SK-N-SH treated with all-trans-retinoic acid at 6 μM for 48 hours (cell line): ENCODE measurements at regions not wholly inside any gene's neighbourhood (a gene's known extent, or its start where the extent isn't known, plus 50 kb on each side); places are given as distances from the start of the nearest gene placed in this dataset.

Experiments used
- ARNTL ChIP-seq: fragments of 450-650 bp; formaldehyde crosslinking; IDR thresholded peaks from 2 replicates; pipeline ENCODE4 v1.5.0; 2020; ENCODE audit warnings: low read depth, mild to moderate bottlenecking, moderate library complexity, borderline replicate concordance
- CSDC2 ChIP-seq: fragments of 250-450 bp; sonication (Bioruptor Pico); IDR thresholded peaks from 2 replicates; pipeline ENCODE4 v1.5.0; 2020; ENCODE audit warnings: mild to moderate bottlenecking, moderate library complexity
- ESRRG ChIP-seq: fragments of 250-450 bp; sonication (Bioruptor Pico); IDR thresholded peaks from 2 replicates; pipeline ENCODE4 v1.6.1; 2021; ENCODE audit warnings: mild to moderate bottlenecking
- OSR1 ChIP-seq: fragments of 250-450 bp; sonication (Bioruptor Pico); IDR thresholded peaks from 2 replicates; pipeline ENCODE4 v1.8.0; 2022; ENCODE audit warnings: moderate library complexity, mild to moderate bottlenecking, inconsistent platforms
- PPARA ChIP-seq: fragments of 250-450 bp; sonication (Bioruptor Pico); IDR thresholded peaks from 2 replicates; pipeline ENCODE4 v1.5.0; 2020; ENCODE audit warnings: mild to moderate bottlenecking, borderline replicate concordance
- RARB ChIP-seq: fragments of 250-450 bp; sonication (Bioruptor Pico); IDR thresholded peaks from 2 replicates; pipeline ENCODE4 v1.8.0; 2021; ENCODE audit warnings: mild to moderate bottlenecking, moderate library complexity
- SNAI2 ChIP-seq: fragments of 250-450 bp; sonication (Bioruptor Pico); IDR thresholded peaks from 2 replicates; pipeline ENCODE4 v1.5.0; 2020; ENCODE audit warnings: mild to moderate bottlenecking, moderate library complexity
- TCF4 ChIP-seq: fragments of 250-450 bp; sonication (Bioruptor Pico); IDR thresholded peaks from 2 replicates; pipeline ENCODE4 v1.8.0; 2021; ENCODE audit warnings: mild to moderate bottlenecking, moderate library complexity, borderline replicate concordance
- ZC3H10 ChIP-seq: fragments of 250-450 bp; sonication (Bioruptor Pico); IDR thresholded peaks from 2 replicates; pipeline ENCODE4 v1.5.1; 2021; ENCODE audit warnings: mild to moderate bottlenecking, moderate library complexity
- ZFP3 ChIP-seq: fragments of 250-450 bp; sonication (Bioruptor Pico); IDR thresholded peaks from 2 replicates; pipeline ENCODE4 v1.5.0; 2020; ENCODE audit warnings: mild to moderate bottlenecking, moderate library complexity
- TF ChIP-seq, protein P1 (sequence below): fragments of 250-450 bp; sonication (Bioruptor Pico); IDR thresholded peaks from 2 replicates; pipeline ENCODE4 v1.8.0; 2020; ENCODE audit warnings: mild to moderate bottlenecking, moderate library complexity, borderline replicate concordance
- TF ChIP-seq, protein P2 (sequence below): fragments of 250-450 bp; sonication (Bioruptor Pico); IDR thresholded peaks from 2 replicates; pipeline ENCODE4 v1.5.1; 2020; ENCODE audit warnings: low read depth, mild to moderate bottlenecking, moderate library complexity
- TF ChIP-seq, protein P3 (sequence below): fragments of 250-450 bp; sonication (Bioruptor Pico); IDR thresholded peaks from 2 replicates; pipeline ENCODE4 v1.5.0; 2020; ENCODE audit warnings: mild to moderate bottlenecking, moderate library complexity

DNA sequence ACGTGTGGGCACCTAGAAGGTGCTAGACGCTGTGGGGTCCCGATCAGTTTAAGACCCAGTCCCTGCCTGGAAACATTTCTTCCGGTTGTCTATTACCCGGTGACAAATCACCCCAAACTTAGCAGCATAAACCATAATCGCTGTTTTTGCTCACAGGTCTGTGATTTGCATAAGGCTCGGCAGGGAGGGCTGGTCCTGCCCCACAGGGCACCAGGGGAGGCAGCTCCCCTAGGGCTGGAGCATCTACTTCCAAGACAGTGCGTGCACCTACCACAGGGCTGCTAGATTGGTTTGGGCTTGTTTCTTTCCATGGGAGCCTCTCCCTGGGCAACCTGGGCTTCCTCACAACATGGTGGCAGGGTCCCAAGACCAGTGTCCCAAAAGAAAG, 214.5 kb upstream of the CIBAR2 start:
- TF ChIP-seq, protein P1, sequence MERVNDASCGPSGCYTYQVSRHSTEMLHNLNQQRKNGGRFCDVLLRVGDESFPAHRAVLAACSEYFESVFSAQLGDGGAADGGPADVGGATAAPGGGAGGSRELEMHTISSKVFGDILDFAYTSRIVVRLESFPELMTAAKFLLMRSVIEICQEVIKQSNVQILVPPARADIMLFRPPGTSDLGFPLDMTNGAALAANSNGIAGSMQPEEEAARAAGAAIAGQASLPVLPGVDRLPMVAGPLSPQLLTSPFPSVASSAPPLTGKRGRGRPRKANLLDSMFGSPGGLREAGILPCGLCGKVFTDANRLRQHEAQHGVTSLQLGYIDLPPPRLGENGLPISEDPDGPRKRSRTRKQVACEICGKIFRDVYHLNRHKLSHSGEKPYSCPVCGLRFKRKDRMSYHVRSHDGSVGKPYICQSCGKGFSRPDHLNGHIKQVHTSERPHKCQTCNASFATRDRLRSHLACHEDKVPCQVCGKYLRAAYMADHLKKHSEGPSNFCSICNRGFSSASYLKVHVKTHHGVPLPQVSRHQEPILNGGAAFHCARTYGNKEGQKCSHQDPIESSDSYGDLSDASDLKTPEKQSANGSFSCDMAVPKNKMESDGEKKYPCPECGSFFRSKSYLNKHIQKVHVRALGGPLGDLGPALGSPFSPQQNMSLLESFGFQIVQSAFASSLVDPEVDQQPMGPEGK, result no peak
- TF ChIP-seq RARB (CRISPR knock-in tag) (no peak), TCF4 (no peak), PPARA (no peak), OSR1 (no peak), ZC3H10 (CRISPR knock-in tag) (no peak), ZFP3 (no peak), ESRRG (no peak), SNAI2 (CRISPR knock-in tag) (no peak), ARNTL (CRISPR knock-in tag) (no peak), CSDC2 (CRISPR knock-in tag) (no peak)
- TF ChIP-seq, protein P2, sequence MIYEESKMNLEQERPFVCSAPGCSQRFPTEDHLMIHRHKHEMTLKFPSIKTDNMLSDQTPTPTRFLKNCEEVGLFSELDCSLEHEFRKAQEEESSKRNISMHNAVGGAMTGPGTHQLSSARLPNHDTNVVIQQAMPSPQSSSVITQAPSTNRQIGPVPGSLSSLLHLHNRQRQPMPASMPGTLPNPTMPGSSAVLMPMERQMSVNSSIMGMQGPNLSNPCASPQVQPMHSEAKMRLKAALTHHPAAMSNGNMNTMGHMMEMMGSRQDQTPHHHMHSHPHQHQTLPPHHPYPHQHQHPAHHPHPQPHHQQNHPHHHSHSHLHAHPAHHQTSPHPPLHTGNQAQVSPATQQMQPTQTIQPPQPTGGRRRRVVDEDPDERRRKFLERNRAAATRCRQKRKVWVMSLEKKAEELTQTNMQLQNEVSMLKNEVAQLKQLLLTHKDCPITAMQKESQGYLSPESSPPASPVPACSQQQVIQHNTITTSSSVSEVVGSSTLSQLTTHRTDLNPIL (CRISPR knock-in tag), result no peak
- TF ChIP-seq, protein P3, sequence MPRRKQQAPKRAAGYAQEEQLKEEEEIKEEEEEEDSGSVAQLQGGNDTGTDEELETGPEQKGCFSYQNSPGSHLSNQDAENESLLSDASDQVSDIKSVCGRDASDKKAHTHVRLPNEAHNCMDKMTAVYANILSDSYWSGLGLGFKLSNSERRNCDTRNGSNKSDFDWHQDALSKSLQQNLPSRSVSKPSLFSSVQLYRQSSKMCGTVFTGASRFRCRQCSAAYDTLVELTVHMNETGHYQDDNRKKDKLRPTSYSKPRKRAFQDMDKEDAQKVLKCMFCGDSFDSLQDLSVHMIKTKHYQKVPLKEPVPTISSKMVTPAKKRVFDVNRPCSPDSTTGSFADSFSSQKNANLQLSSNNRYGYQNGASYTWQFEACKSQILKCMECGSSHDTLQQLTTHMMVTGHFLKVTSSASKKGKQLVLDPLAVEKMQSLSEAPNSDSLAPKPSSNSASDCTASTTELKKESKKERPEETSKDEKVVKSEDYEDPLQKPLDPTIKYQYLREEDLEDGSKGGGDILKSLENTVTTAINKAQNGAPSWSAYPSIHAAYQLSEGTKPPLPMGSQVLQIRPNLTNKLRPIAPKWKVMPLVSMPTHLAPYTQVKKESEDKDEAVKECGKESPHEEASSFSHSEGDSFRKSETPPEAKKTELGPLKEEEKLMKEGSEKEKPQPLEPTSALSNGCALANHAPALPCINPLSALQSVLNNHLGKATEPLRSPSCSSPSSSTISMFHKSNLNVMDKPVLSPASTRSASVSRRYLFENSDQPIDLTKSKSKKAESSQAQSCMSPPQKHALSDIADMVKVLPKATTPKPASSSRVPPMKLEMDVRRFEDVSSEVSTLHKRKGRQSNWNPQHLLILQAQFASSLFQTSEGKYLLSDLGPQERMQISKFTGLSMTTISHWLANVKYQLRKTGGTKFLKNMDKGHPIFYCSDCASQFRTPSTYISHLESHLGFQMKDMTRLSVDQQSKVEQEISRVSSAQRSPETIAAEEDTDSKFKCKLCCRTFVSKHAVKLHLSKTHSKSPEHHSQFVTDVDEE (CRISPR knock-in tag), result no peak
